GM12864 (cell line): ENCODE measurements at regions not wholly inside any gene's neighbourhood (a gene's known extent, or its start where the extent isn't known, plus 50 kb on each side); places are given as distances from the start of the nearest gene placed in this dataset.

ENCODE experiments used
- DNase-seq: peaks from one replicate; pipeline ENCODE4 v3.0.0-alpha.2; 2011; ENCODE audit warnings: low read depth
- H3K4me3 ChIP-seq: 2 replicates; pipeline ENCODE4 v1.5.1; 2011; ENCODE audit warnings: mild to moderate bottlenecking, low read depth, low read length, control low read depth
- TF ChIP-seq, protein P1 (sequence below): IDR thresholded peaks from 2 replicates; pipeline ENCODE4 v1.5.1; 2011; ENCODE audit warnings: low read depth, mild to moderate bottlenecking, moderate library complexity, low read length, control low read depth, inconsistent platforms; ENCODE audit errors: missing control alignments

DNA sequence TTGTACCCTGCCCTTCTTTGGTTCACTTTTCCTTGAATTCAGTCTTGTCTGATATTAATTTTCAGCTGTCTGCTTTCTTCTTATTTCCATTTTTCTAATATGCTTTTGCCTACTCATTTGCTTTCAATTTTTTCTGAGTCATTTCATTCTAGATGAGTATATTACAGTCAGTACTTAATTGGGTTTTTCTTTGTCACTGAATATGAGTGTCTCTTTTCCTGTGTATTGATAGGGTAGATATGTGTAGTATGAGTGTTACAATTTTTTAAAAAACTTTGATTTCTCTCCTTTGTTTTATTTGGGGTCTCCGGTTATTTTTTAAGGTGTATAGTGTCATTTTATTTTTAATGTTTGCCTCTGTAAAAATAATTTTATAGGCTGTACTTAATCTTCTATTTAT is 222.2 kb downstream of the IDS start:
- no peak overlapping the region for H3K4me3 ChIP-seq
- DNase-seq, result no peak
- TF ChIP-seq, protein P1, sequence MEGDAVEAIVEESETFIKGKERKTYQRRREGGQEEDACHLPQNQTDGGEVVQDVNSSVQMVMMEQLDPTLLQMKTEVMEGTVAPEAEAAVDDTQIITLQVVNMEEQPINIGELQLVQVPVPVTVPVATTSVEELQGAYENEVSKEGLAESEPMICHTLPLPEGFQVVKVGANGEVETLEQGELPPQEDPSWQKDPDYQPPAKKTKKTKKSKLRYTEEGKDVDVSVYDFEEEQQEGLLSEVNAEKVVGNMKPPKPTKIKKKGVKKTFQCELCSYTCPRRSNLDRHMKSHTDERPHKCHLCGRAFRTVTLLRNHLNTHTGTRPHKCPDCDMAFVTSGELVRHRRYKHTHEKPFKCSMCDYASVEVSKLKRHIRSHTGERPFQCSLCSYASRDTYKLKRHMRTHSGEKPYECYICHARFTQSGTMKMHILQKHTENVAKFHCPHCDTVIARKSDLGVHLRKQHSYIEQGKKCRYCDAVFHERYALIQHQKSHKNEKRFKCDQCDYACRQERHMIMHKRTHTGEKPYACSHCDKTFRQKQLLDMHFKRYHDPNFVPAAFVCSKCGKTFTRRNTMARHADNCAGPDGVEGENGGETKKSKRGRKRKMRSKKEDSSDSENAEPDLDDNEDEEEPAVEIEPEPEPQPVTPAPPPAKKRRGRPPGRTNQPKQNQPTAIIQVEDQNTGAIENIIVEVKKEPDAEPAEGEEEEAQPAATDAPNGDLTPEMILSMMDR, result no peak

DNA sequence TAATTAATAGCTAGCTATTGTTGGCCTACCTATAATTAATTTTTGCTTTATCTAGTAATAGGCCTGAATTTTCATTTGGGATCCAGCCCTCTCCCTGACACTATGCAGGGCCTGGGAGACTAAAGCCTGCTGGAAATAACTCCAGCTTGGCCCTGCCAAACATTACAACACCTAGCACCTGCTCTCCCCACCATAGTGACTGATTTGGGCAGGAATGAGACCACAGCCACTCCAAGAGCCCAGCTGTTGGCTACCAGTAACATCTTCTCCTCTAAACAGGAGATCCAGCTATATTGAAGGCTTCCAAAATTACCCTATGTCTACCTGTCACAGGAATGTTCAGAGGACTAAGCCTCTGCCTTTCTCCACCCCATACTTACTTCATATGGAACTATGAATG is 225.1 kb downstream of the IDS start:
- TF ChIP-seq, protein P1, result no peak
- DNase-seq, result no peak
- H3K4me3 ChIP-seq, result no peak overlapping the region

DNA sequence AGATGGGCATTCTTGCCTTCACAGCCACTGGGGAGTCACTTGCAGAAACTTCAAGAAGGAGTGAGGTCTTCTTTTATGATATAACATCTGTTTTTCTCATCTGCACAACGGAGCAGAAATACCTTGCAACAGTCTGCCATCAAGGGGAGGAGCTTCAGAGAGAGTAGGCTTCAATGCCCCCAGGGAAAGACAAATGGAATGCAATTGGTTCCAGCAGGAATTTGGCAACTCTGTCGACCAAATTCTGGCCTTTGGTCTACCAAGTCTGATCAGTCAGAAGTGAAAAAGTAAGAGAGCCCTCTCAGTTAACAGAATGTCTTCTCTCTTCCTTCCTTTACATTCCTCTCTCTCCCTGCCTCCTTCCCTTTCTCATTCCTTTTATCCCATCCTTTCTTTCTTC is 229.3 kb downstream of the IDS start:
- TF ChIP-seq, protein P1, result no peak
- no peak overlapping the region for H3K4me3 ChIP-seq
- no peak for DNase-seq

DNA sequence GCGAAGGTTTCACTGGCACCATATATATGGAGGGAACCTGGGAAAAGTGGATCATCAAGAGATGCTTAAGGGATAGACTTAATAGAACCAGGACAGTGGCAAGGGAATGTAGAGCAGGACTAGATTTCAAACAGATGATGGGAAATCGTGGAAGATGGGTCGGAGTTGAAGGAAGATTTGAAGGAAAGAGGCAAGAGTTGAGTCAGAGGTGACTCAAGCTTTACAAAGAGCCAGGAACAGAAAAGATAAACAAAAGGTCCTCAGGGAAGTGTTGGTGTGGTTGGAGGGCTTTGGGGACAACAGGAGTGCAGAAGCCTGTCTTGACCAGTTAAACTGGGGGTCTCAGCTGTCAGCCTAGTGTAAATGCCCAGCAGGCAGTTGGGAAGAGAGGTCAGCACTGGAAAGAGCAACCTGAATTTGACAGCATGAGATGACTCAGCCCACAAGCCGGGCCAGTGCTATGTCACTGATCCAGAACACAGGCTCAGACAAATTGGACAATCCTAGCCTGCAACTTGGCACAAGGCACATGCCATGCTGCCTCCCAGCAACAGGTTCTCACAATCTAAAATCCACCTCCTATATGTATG is 230.5 kb downstream of the IDS start:
- H3K4me3 ChIP-seq, result no peak overlapping the region
- TF ChIP-seq, protein P1, result no peak
- DNase-seq, result no peak

DNA sequence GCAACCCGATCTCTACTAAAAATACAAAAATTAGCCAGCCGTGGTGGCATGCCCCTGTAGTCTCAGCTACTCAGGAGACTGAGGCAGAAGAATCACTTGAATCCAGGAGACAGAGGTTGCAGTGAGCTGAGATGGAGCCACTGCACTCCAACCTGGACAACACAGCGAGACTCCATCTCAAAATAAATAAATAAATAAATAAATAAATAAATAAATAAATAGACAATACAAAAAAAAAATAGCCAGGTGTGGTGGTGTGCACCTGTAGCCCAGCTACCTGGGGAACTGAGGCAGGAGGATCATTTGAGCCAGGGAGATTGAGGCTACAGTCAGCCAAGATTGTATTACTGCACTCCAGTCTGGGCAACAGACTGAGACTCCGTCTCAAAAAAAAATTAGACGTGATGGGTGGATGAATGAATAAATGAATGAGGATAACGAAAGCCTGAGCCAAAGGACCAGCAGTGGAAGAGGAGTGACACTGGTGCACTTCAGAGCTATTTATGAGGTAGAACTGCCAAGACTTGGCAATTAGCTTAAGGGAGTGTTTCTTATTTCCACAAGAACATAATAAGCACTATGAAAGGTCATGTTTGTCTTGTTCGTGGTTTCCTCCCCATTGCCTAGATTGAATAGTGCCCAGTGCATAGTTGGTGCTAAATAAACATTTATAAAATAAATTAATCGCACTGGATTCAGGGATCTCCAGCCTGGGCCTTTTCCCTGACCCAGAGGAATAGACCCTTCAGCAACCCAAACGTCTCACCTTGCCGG is 232.2 kb downstream of the IDS start:
- TF ChIP-seq, protein P1, result no peak
- no peak overlapping the region for H3K4me3 ChIP-seq
- no peak for DNase-seq

DNA sequence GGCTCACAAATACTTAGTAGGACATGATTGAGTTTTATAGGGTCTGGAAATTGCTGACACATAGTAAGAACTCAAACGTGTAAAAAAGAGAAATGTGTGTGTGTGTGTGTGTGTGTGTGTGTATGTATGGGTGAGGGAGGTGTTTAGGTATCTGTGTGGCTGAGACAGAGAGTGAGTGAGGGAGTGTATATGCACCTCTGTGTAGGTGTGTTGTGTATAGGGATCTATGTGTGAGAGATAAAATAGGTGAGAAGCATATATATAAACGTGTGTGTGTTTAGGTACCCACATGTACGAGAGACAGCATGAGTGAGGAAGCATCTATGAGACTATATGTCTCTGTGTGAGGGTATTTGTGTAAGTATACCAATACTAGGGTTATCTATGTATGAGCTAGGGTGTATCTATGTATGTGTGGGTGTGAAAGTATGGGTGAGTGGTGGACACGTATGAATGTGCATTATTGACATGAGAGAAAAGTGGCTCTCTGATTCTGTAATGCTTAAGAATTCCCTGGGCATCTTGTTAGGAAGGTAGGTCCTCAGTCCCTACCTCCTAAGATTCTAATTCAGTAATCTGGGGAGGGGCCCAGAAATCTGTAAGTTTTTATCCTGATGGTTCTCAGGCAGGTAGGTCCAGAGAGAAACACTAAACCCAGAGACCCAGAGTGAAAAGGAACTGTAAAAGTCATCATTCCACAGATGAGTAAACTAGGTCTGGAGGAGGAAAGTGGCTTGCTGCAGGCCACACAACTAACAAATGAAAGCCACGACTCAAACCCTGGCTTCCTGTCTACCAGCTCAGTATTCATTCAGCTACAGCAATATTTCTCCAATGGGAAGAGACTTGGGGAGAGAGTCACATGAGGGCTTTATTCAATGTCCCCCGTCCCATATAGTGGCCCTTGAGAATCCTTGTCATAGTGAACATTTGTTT is 237.0 kb downstream of the IDS start:
- DNase-seq, result no peak
- TF ChIP-seq, protein P1, result no peak

More for the DNA sequence above, 237.0 kb downstream of the IDS start:
- no peak overlapping the region for H3K4me3 ChIP-seq
